HG02885 (cell line): ENCODE measurements at regions not wholly inside any gene's neighbourhood (a gene's known extent, or its start where the extent isn't known, plus 50 kb on each side); places are given as distances from the start of the nearest gene placed in this dataset.

Experiments used
- ATAC-seq: cut with Tn5 transposase; IDR thresholded peaks from one replicate; pipeline ENCODE4 v1.9.1; 2021; ENCODE audit warnings: mild to moderate bottlenecking; ENCODE audit not compliant: unreplicated experiment, poor library complexity

DNA sequence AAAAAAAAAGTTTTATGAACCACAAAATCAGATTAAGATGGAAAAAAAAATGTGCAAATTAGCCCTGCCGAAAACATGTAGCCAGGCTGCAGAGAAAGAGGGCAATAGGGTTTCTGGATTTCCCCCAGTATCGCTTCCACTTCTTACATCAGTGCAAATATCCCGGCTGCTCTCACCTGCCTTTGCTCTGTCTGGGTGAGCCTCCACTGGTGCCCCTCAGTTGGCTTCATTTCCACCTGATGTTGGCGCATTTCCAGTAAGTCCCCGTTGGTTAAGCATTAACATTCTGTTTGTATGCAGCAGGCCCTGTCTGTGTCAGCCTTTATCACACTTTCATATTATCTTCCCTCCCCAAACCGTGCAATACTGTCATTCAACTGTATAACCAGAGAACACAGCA lies 215.1 kb downstream of the CBLN4 start:
- no peak for ATAC-seq

DNA sequence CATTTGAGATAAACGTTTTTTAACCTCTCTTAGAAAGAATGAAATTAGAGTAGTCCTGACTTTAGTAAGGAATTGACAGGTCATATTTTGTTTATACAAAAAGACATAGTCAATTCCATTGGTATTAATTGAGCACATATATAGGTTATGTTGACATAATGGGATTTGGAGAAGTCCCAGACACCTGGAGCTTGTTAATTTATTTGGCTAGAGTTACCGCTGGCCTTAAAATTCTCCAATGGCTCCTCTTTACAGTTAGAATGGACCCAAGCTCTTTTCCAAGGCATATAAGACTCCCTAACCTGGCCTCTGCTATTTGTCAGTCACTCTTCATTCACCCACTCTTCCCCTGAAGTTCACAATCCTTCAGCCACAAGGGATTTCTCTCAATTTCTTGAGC lies 221.3 kb downstream of the CBLN4 start:
- no peak for ATAC-seq

DNA sequence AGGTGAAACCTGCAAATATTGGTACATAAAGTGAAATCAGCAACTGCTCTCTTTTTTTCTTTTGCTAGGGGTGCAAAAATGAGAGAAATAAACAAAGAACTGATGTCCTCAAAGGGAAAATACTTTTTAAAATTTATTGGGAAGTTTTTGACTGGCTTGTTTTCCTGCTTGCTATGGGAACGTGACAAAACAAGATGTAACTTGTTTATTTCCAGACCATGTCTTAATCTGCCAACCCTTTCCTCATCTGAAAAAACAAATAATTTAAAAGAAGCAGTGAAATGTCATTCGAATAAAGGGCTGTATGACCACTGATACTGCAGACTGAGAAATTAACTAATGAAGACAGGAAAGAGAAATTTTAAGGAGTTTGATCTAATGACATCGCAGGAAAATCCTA lies 221.9 kb downstream of the CBLN4 start:
- no peak for ATAC-seq

DNA sequence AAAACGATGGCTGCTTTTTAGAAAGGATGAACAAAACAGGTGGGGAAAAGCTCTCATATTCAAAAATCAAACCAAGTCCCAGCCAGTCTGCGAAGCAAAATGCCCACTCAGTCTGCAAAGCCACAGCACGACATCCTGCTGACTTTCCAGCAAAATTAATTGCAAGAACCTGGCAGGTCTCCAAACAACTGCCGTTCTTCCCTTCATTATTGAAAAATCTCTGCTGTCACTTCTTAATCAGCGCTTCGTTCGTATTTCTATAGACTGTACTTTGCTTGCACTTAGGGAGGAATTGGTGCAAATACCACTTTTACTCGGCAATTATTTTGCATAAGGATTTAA lies 222.4 kb downstream of the CBLN4 start:
- no peak for ATAC-seq

DNA sequence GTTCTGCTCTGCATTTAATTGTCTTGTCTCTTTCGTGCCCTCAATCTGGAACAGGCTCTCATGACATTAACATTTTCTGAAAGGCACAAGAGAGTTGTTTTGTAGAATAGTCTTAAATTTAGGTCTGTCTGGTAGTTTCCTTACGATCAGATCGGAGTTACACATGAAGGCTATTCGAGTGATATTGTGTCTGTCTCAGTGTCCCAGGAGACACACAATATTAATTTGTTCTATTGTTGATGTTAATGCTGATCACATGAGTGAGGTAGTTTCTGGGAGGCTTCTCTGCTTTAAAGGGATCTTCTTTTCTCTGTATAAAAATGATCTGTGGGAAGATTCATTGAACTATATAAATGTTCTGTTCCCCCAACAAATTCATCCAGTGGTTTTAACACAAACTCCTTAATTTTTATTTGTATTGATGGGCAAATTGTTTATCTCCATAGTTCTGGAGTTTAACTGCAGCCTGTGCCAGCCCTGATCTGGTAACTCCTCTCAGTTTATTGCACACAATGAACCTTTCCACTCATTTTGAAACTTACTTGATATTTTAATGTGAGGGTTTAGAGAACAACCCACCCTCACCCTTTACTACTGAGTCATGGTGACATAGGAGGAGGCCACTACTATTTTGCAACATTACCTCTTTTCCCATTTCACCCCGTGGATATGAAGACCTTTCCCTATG lies 223.0 kb downstream of the CBLN4 start:
- no peak for ATAC-seq

DNA sequence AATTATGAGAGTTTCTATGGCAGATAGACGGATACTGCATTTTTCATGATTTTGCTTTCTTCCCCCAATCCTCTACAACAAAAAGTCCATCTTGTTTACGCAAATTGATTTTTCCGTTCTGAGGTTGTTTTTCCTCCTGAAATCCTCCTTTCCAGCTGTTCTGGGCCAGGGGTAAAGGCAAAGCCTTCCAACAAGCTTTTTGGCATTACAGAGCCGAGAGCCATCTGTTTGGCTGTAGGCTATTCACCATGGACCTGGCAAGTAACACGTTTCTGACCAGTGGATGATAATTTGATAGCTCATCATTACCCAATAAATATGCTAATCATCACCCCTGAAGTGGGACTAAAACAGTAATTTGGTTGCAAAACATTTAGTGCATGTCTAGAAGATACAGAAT lies 226.5 kb downstream of the CBLN4 start:
- ATAC-seq = no peak

DNA sequence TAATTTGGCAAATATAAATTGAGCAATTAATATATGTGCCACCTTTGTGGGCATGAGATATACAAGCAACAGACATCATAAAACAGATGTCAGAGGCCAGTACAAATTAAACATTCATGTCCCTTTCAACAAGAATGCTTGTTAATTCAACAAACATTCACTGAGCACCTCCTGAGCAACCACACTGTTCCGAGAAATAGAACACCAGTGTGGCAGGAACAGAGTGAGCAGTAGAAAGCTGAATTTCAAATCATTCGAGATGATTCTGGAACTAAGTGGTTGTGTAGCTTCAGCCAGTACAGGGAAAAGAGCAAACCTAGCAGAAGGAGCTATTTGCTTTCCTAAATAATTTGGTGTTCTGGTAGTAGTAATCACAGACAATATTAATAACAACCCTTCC lies 227.7 kb downstream of the CBLN4 start:
- no peak for ATAC-seq

DNA sequence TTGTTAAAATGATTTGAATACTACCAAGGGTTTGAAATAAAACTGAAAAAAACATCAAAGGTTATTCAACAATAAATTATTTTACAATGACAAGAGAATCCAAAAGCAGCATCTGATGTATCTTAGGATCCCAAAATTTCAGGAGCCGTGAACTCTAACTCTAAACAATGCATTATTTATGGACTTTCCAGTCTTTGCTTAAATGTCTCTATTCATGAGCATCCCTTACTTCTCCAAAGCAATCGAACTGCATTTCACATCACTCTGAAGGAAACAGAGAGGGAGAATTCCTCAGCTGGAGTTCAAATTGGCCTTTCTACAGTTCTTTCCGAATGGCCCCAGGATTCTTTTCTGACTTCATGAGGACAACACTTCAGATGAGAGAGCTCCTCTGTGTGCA lies 229.1 kb downstream of the CBLN4 start:
- ATAC-seq = no peak

DNA sequence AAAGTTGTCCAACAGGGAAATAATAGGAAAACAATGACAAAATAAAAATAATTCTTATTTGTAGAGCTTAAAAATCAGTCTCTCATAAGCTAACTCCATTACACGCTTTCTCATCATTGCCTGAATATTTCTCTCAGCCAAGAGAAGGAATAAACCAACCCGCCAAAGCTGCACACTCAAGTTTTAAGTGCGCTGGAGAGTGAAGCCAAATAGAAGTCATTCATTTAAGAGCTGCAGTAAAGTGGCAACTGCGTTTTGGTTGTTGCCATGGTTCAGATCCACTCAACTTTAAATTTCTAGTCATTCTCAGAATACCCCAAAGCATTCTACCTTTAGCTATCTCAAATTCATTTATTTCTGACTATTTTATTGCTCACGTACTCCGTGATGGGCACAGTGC lies 230.7 kb downstream of the CBLN4 start:
- ATAC-seq = no peak

DNA sequence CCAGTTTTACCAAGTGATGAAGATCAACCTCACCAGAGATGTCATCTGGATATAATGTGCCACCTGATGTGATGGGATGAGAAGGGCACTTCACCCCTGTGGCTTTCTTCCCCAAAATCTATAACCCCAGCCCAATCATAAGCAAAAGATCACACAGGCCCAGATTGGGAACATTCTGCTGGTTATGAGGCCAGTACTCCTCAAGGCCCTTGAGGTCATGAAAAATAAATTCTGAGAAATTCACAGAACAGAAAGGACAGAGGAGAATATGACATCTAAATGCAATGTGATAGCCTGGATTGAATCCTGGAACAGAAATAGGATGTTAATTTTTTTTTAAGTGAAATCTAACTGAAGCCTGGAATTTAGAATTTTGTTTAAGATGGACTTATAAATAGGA lies 243.5 kb downstream of the CBLN4 start:
- no peak for ATAC-seq

DNA sequence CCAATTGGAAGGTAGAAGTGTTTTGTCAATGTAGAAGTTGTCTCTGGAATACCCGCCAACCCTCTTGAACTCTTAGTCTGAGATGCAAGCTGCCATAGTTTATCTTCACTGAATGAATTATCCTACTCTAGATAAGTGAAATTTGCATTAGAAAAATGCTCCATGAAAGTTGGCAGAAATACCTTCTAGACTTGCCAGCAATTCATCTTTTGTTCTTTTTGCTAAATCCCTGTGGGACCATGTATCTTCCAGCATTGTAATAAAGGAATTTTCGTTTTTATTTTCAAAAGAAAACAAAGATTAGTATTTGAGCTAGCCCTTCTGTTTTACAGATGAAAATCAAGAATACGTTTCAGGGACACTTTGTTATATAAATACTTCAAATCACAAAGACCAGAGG lies 244.2 kb downstream of the CBLN4 start:
- no peak for ATAC-seq

DNA sequence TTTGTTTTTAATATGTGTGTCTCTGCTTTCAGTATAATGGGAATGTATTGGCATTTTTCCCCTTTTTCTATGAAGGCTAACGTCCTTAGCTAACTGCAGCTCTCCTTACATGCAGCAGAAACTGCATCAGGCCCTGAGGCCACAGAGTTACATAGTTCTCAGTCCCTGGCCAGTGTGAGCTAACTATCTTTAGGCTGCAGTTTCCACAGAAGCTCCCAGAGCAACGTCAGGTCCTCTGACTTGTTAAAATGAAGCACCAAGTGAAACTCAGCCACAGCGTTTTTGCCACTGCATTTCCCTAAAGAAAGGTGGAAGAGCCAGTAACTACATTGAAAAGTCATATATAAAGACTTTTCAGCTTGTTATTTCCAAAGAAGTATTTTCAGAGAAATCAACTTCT lies 244.7 kb downstream of the CBLN4 start:
- ATAC-seq = no peak

DNA sequence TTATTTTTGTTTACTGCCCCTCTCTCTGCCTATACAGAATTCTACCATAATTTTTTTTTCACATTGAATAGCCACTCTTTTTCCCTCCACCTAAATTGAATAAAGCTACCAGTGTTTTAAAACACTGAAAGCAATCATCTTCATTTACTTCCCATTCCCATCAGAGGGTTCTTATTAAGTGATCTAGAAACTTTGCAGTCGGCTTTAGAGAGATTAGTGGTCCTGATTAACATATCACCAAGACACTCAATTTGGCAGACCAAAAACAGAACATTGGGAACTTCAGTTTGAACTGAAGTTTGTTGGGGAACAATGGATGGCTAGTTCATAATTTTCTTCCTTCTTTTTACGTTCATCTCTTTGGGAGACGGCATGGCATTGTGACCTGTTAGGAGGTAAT lies 249.5 kb downstream of the CBLN4 start:
- ATAC-seq = no peak

DNA sequence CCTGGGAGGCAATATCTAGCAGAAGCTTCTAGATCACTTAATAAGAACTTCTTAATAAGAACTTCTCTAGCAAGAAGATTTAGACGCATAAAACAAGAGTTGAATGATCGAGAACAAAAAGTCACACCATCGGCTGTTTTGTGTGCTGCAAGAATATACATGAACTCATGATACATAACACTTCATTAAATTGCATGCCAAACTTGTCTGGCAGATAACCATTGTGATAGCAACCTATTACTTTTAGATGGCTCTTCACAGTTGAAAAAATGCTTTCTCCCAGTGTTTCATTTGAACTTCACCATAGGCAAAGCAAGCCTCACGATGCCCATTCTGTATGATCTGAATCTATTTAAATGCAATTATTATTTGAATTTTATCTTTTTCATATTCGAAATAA lies 249.9 kb downstream of the CBLN4 start:
- ATAC-seq = no peak

DNA sequence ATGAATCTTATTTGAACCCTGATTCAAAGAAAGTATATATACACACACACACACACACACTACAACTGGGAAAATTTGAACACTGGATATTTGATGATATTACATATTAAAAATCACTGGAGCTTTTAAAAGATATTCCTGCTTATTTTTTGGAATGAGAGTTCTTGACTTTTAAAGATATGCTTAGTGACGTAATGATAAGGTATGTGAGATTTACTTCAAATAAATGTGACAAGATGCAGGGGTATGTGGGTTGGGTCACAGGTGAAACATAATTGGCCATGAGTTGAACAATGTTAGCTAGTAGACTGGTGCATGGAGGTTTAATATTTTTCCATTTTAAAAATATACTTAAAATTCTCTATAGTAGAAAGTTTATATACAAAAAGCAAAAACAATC lies 258.6 kb downstream of the CBLN4 start:
- ATAC-seq = no peak

DNA sequence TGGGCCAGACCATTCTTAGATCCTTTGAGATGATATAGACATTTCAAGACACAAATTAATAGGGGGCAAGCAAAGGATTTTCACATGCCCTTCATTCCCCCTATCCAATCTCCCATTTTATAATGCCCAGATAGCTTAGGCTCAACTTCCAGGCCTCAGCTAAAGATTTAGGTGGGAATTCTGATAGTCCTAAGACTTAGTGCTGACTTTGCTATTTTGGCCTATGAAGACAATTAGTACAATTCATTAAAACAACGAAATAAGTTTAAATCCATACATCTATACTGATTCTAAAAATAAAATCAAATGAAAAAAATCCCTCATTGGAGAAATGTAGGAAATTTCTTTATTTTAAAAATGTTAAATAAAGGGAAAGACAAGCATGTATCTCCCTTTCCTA lies 259.5 kb downstream of the CBLN4 start:
- no peak for ATAC-seq

DNA sequence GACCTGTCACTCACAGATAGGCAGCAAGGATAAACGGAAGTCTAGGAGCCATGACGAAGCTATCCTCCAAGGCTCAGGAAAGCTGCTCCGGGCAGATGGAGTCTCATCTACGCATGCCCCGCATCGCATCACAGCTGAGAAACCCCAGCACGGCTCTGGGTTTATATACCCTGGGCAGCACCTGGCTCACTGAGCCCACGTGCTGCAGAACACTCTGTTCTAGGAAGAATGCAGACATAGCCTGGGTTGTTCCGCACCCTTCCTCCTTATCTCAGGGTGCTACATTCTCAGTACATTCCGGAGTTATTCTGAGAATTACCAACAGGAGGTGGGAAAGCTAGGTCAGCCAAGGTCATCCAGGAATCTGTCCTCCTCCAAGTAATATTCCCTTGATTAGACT lies 260.4 kb downstream of the CBLN4 start:
- ATAC-seq = no peak

DNA sequence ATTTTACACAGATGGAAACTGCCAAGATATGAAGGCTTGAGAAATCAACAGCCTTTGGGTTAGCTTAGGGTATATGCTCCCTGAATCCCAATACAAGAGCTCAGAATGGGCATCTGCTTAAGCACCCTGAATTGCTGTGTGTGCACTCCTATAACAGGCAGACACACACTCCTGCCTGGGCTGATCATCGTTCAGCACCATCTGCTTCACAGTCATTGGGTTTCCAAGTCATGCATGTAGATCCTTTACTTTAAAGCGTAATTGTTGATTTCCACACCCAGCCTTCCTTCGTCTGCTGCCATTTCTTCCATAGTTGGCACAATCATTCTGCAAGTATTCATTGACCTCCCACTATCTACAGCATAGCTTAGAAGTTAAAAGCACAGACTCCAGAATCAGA lies 263.5 kb downstream of the CBLN4 start:
- no peak for ATAC-seq

DNA sequence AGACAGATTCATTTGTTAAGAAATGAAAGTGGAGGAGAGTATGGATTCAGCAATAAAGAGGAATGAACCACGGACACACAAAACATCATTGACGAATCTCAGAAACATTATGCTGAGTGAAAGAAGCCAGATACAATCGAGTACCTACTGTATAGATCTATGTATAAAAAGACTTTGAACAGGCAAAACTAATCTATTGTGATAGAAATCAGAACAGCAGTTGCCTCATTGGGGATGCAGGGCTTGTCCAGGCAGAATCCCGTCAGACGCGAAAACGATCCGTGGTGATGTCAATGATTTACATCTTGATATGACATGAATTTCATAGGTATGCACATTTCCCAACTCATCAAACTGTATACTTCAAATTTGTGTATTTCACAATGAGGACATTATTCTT lies 265.2 kb downstream of the CBLN4 start:
- ATAC-seq = no peak

DNA sequence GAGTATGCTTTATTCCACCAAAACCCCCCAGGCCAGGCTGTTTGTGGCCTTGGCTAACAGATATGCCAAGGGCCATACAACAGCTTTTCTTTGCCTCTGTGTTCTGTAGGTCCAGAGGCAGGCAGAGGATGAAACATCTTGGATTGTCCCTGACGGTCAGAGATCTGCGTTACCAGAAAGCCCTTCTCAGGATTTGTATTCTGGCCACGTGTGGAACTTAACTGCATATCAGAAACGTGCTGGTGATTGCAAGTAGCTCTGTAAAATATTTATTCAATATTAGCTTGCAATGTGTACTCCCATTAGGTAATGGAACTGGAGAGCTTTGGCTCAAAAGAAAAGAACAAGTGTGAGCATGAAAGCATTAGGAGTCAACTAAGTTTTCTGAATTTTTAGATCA lies 275.0 kb downstream of the CBLN4 start:
- ATAC-seq = no peak

DNA sequence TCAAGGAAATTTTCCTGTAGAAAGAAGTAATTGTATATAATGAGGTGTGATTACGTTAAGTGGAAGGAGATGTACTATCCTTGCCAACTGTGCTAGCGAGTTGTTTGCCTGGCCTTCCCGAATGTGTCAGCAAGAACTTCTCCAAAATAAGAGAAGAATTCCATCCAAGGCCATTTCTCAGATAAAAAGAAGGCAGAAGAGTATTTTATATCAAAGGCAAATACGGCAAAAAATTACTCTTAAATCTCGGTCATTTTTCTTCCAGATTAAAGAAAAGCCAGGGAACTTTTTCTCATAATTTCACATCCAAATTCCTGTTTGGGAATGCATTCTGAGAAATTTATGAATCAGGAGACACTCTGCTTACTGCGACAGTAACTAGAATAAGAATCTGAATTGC lies 290.6 kb downstream of the CBLN4 start:
- no peak for ATAC-seq

DNA sequence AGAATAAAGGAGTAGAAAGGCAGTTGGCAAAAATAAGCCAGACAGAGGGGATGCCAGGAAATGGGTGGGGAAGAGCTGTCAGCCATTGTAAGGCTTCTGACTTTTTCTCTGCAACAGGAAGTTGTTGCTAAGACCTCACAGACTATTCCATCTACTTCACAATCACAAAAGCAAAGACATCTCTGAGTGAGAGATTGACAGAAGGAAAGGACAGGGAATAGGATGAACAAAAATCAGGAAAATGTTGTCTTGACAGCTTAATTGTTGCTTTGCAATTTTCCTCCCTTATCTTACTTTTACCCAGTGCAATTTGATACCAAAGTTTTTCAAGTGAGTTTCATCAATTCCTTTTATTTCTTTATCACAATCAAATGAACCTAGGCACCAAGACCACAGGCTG lies 291.2 kb downstream of the CBLN4 start:
- no peak for ATAC-seq

DNA sequence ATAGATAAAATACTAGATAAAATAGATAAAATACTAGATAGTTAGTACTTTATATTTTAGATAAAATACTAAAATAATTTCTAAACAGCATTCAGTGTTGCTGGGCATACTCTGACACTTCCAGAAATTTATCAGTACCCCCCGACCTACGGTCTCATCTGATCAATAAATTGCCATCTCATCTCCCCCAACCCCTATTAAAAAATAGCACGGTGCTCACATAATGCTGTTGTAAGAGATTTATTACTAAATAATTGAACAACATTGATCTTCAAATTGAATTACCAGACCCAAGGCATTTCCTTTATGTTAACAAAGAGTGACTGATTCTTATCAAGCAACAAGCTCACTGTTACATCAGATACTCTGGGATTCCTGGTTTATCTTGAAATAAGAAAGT lies 300.9 kb downstream of the CBLN4 start:
- ATAC-seq = no peak
